Activated naive CD8-positive, alpha-beta T cell treated with anti-CD3 and anti-CD28 coated beads, Interleukin-2, amount 10 ng/mL, durations not matched to agents 7 days and 5 days (primary cell): ENCODE measurements at regions not wholly inside any gene's neighbourhood (a gene's known extent, or its start where the extent isn't known, plus 50 kb on each side); places are given as distances from the start of the nearest gene placed in this dataset.
"Not testable (repeated sequence)": the region's sequence is repeated elsewhere in the genome, so short reads cannot be mapped to it uniquely, and the experiment has no call there.

Experiments
- ATAC-seq: fragments of 150-1000 bp; cut with Tn5 transposase; one replicate; pipeline ENCODE4 v1.10.0; 2021; ENCODE audit warnings: low read depth, moderate library complexity
- POLR2A ChIA-PET: fragments of 350-600 bp; sonication (Branson Sonifier 250); formaldehyde crosslinking; loops from one replicate; lab custom pipeline; 2021; ENCODE audit warnings: antibody characterized with exemption; lab: Charles Lee
- DNase-seq: peaks from one replicate; pipeline ENCODE4 v3.0.0; 2021
- H3K27ac Mint-ChIP-seq: one replicate; pipeline ENCODE4 v1.8.0; 2022; ENCODE audit warnings: mild to moderate bottlenecking, mixed read lengths
- H3K27me3 Mint-ChIP-seq: one replicate; pipeline ENCODE4 v1.8.0; 2022; ENCODE audit warnings: mild to moderate bottlenecking, moderate library complexity, mixed read lengths
- H3K36me3 Mint-ChIP-seq: one replicate; pipeline ENCODE4 v1.8.0; 2021; ENCODE audit warnings: mild to moderate bottlenecking, mixed read lengths
- H3K4me1 Mint-ChIP-seq: one replicate; pipeline ENCODE4 v1.8.0; 2021; ENCODE audit warnings: mixed read lengths
- H3K4me3 Mint-ChIP-seq: one replicate; pipeline ENCODE4 v1.8.0; 2022; ENCODE audit warnings: mild to moderate bottlenecking, moderate library complexity, mixed read lengths
- H3K9me3 Mint-ChIP-seq: one replicate; pipeline ENCODE4 v1.8.0; 2021; ENCODE audit warnings: mixed read lengths

- no peaks in the 10 kb centered on the region for H3K36me3 Mint-ChIP-seq
- H3K9me3 Mint-ChIP-seq = no peaks in the 10 kb centered on the region
- no peak overlapping the region for H3K27ac Mint-ChIP-seq
- H3K4me1 Mint-ChIP-seq = no peaks in the 10 kb centered on the region
- ATAC-seq (no peak), DNase-seq (no peak)
- H3K27me3 Mint-ChIP-seq = no peaks in the 10 kb centered on the region
- POLR2A ChIA-PET = no interaction called here
- H3K4me3 Mint-ChIP-seq = no peak overlapping the region
Observed at GRCh38 chr13:57857945-57858344, 226.4 kb downstream of the PCDH17 start.

GRCh38 chr13:57858376-57858775 is 226.8 kb downstream of the PCDH17 start:
- Mint-ChIP-seq H3K27me3 (no peaks in the 10 kb centered on the region), H3K27ac (no peak overlapping the region), H3K4me1 (no peaks in the 10 kb centered on the region), H3K9me3 (no peaks in the 10 kb centered on the region), H3K36me3 (no peaks in the 10 kb centered on the region), H3K4me3 (no peak overlapping the region)
- DNase-seq (no peak), ATAC-seq (no peak)
- POLR2A ChIA-PET = no interaction called here

DNA sequence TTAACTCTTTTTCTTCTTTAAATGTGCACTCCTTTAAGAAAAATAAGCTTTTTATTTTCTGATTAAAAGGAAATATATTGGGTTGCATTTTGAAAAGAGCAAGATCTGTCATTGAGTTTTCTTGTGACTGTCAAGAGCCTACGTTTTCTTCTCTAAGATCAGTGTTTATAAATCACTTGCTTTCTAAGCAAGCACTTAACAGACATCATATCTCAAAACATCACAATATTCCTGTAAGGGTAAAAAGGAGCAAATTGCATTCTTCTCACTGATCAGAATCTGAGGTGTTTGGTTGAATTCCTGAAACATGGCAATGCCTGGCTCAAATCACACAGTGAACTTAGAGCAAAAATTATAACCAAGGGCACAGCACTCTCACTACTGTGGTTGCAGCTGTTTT is 231.3 kb downstream of the PCDH17 start:
- Mint-ChIP-seq H3K27ac (no peak overlapping the region), H3K27me3 (no peaks in the 10 kb centered on the region), H3K36me3 (no peaks in the 10 kb centered on the region), H3K9me3 (no peaks in the 10 kb centered on the region), H3K4me3 (no peak overlapping the region), H3K4me1 (no peaks in the 10 kb centered on the region)
- ATAC-seq = no peak
- DNase-seq = no peak
- POLR2A ChIA-PET = no interaction called here

GRCh38 chr13:57865600-57866294 is 234.2 kb downstream of the PCDH17 start:
- no peak overlapping the region for H3K27ac Mint-ChIP-seq
- ATAC-seq (no peak), DNase-seq (no peak)
- POLR2A ChIA-PET = no interaction called here
- no peaks in the 10 kb centered on the region for H3K4me1 Mint-ChIP-seq
- H3K9me3 Mint-ChIP-seq = no peaks in the 10 kb centered on the region
- H3K36me3 Mint-ChIP-seq = no peaks in the 10 kb centered on the region
- H3K27me3 Mint-ChIP-seq = no peaks in the 10 kb centered on the region
- no peak overlapping the region for H3K4me3 Mint-ChIP-seq

DNA sequence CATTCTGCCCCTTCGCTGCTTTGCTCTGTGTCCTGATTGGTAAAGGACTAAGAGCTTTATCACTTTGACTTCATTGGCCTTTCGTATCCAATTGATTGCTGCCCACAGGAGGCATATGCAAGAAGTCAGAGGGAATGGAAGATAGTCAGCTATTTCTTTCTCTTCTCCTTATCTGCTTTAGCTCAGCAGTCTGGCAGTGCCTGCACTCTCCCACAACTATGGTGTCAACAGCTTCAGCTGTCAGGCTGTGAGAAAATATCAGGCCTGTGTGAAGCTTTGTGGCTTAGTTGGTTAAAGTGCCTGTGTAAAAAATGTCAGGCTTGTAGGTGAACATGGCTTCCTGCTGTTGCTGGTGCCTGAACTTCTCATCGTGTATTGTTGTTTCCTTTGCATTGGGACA is 243.0 kb downstream of the PCDH17 start:
- H3K4me1 Mint-ChIP-seq = no peaks in the 10 kb centered on the region
- no peaks in the 10 kb centered on the region for H3K27me3 Mint-ChIP-seq
- no peak overlapping the region for H3K4me3 Mint-ChIP-seq
- H3K36me3 Mint-ChIP-seq = no peaks in the 10 kb centered on the region
- no peak overlapping the region for H3K27ac Mint-ChIP-seq
- POLR2A ChIA-PET = no interaction called here
- DNase-seq (no peak), ATAC-seq (no peak)
- peaks cover 4% of the 10 kb centered on the region for H3K9me3 Mint-ChIP-seq

DNA sequence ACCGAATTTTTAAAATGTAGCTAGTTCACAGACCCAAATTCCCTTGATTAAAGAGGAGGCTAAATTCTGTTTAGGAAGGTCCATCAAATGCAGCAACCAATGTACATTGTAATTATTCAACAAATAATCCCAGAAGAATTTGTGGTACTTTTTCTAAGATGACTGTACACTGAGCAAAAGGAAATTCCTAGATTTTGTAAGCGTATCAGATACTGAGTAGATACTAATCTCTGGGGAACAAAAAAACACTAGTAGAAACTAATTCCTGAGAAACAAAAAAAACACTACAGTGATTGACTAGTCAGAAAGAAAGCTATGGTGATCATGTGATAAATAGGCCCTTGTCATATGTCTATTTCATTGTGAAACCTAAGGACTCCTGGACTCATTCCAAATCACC is 246.1 kb downstream of the PCDH17 start:
- no peaks in the 10 kb centered on the region for H3K4me1 Mint-ChIP-seq
- POLR2A ChIA-PET = no interaction called here
- ATAC-seq = no peak
- H3K9me3 Mint-ChIP-seq = peaks cover 2% of the 10 kb centered on the region
- no peak for DNase-seq
- H3K36me3 Mint-ChIP-seq = no peaks in the 10 kb centered on the region
- no peaks in the 10 kb centered on the region for H3K27me3 Mint-ChIP-seq
- H3K27ac Mint-ChIP-seq = no peak overlapping the region
- no peak overlapping the region for H3K4me3 Mint-ChIP-seq

GRCh38 chr13:57878291-57878690 is 246.7 kb downstream of the PCDH17 start:
- H3K9me3 Mint-ChIP-seq = peaks cover 2% of the 10 kb centered on the region
- DNase-seq (no peak), ATAC-seq (no peak)
- POLR2A ChIA-PET = no interaction called here
- no peak overlapping the region for H3K27ac Mint-ChIP-seq
- H3K27me3 Mint-ChIP-seq = no peaks in the 10 kb centered on the region
- no peaks in the 10 kb centered on the region for H3K36me3 Mint-ChIP-seq
- no peaks in the 10 kb centered on the region for H3K4me1 Mint-ChIP-seq
- H3K4me3 Mint-ChIP-seq = no peak overlapping the region

DNA sequence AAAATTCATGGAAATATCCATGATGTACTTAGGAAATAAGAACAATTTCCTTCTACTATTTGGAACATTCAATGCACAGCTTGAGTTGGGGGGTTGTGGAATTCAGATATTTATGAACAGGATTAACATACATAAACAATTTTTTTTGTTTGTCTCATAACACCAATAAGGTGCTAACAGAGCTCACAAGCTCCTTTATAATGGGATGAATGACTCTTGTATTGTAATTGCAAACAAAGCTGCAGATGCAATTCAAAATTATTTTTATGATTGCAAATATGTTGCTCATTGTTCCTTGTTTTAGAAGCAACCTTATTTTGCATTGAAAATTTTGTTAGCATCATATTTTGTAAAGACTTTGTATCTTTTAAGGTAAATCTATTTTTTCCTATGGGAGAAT is 265.7 kb downstream of the PCDH17 start:
- no peaks in the 10 kb centered on the region for H3K4me1 Mint-ChIP-seq
- no peaks in the 10 kb centered on the region for H3K36me3 Mint-ChIP-seq
- peaks cover 4% of the 10 kb centered on the region for H3K9me3 Mint-ChIP-seq
- no peak overlapping the region for H3K4me3 Mint-ChIP-seq
- no peak for DNase-seq
- POLR2A ChIA-PET = no interaction called here
- H3K27ac Mint-ChIP-seq = no peak overlapping the region
- ATAC-seq = no peak
- H3K27me3 Mint-ChIP-seq = no peaks in the 10 kb centered on the region

- no peaks in the 10 kb centered on the region for H3K36me3 Mint-ChIP-seq
- H3K27me3 Mint-ChIP-seq = no peaks in the 10 kb centered on the region
- no peak overlapping the region for H3K4me3 Mint-ChIP-seq
- no peak overlapping the region for H3K27ac Mint-ChIP-seq
- ATAC-seq = no peak
- DNase-seq = no peak
- H3K4me1 Mint-ChIP-seq = no peaks in the 10 kb centered on the region
- POLR2A ChIA-PET = no interaction called here
- H3K9me3 Mint-ChIP-seq = peaks cover 9% of the 10 kb centered on the region
Observed at GRCh38 chr13:57899096-57899495, 267.6 kb downstream of the PCDH17 start.

DNA sequence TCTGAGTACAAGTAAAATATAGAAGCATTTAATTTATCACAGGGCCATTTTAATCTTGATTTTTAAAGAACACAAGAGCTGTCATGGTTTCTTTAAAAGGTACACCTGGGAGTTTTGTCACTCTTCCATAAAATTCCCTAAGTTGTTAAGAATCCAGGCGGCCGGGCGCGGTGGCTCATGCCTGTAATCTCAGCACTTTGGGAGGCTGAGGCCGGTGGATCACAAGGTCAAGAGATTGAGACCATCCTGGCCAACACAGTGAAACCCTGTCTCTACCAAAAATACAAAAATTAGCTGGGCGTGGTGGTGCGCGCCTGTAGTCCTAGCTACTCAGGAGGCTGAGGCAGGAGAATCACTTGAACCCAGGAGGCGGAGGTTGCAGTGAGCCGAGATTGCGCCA is 278.3 kb downstream of the PCDH17 start:
- H3K4me3 Mint-ChIP-seq, H3K27ac Mint-ChIP-seq, H3K36me3 Mint-ChIP-seq, H3K9me3 Mint-ChIP-seq, DNase-seq, H3K4me1 Mint-ChIP-seq, ATAC-seq, POLR2A ChIA-PET, H3K27me3 Mint-ChIP-seq: not testable (repeated sequence)

DNA sequence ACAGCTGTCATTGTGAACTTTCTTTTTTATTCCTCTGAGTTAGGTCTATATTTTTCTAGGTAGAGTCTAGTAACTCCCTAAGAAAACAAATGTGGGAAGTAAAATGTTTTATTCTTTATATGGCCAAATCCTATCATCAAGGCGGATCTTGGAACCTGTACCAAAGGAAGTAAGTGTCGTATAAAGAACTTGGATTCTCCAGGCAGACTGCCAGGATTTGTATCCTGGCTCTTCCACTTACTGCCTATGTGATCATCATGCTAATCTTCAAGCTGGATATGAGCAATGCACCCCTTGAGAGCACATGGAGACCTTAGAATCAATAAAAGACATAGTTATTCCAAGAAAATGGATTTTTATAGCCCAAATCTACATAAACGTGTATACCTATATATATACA is 286.5 kb downstream of the PCDH17 start:
- POLR2A ChIA-PET = no interaction called here
- Mint-ChIP-seq H3K4me1 (no peaks in the 10 kb centered on the region), H3K27me3 (no peaks in the 10 kb centered on the region), H3K27ac (no peak overlapping the region), H3K4me3 (no peak overlapping the region), H3K9me3 (no peaks in the 10 kb centered on the region), H3K36me3 (no peaks in the 10 kb centered on the region)
- no peak for ATAC-seq
- DNase-seq = no peak

GRCh38 chr13:57918913-57919312 is 287.4 kb downstream of the PCDH17 start:
- POLR2A ChIA-PET = no interaction called here
- no peak overlapping the region for H3K27ac Mint-ChIP-seq
- H3K4me3 Mint-ChIP-seq = no peak overlapping the region
- no peaks in the 10 kb centered on the region for H3K9me3 Mint-ChIP-seq
- no peak for ATAC-seq
- DNase-seq = no peak
- H3K36me3 Mint-ChIP-seq = no peaks in the 10 kb centered on the region
- no peaks in the 10 kb centered on the region for H3K27me3 Mint-ChIP-seq
- H3K4me1 Mint-ChIP-seq = no peaks in the 10 kb centered on the region

GRCh38 chr13:57925250-57925649 is 293.7 kb downstream of the PCDH17 start:
- DNase-seq (no peak), ATAC-seq (no peak)
- H3K9me3 Mint-ChIP-seq = no peaks in the 10 kb centered on the region
- H3K4me3 Mint-ChIP-seq = no peak overlapping the region
- no peaks in the 10 kb centered on the region for H3K4me1 Mint-ChIP-seq
- H3K36me3 Mint-ChIP-seq = no peaks in the 10 kb centered on the region
- no peak overlapping the region for H3K27ac Mint-ChIP-seq
- no peaks in the 10 kb centered on the region for H3K27me3 Mint-ChIP-seq
- POLR2A ChIA-PET = no interaction called here

- no peak overlapping the region for H3K4me3 Mint-ChIP-seq
- POLR2A ChIA-PET = no interaction called here
Observed at GRCh38 chr13:57925751-57926150, 294.2 kb downstream of the PCDH17 start.

GRCh38 chr13:57932061-57932460 is 300.5 kb downstream of the PCDH17 start:
- Mint-ChIP-seq H3K27ac (no peak overlapping the region), H3K27me3 (no peaks in the 10 kb centered on the region), H3K4me3 (no peak overlapping the region), H3K9me3 (no peaks in the 10 kb centered on the region), H3K4me1 (no peaks in the 10 kb centered on the region), H3K36me3 (no peaks in the 10 kb centered on the region)
- no peak for DNase-seq
- ATAC-seq = no peak
- POLR2A ChIA-PET = no interaction called here

More at GRCh38 chr13:57925751-57926150, 294.2 kb downstream of the PCDH17 start:
- Mint-ChIP-seq H3K36me3 (no peaks in the 10 kb centered on the region), H3K4me1 (no peaks in the 10 kb centered on the region), H3K9me3 (no peaks in the 10 kb centered on the region), H3K27me3 (no peaks in the 10 kb centered on the region), H3K27ac (no peak overlapping the region)
- DNase-seq (no peak), ATAC-seq (no peak)
